ENCODE measurements at regions not wholly inside any gene's neighbourhood (a gene's known extent, or its start where the extent isn't known, plus 50 kb on each side); places are given as distances from the start of the nearest gene placed in this dataset.

DNA sequence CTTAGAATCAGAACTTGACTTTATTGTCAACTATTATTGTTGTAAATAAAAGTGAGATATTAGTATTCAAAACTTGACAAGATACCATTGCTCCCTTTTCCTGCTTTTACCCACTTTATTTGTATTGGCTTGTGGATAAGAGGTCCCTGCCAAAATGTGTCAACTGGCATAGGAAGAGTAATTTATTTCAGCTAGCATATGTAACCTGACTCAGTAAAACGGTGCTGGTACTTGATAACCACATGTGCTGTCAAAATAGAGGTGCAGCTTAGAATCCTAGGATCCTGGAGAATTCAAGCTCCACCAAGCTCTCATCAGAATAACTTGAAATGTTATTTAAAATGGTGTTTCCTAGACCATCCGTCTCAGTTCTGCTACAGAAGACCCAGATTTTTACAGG, 90.2 kb upstream of the TGFBR2 start:
- Histone ChIP-seq H3K27me3 (ENCODE audit: control insufficient read depth, insufficient read depth, low read length) (no peaks in the 10 kb centered on the region), H3K4me1 (ENCODE audit: control insufficient read depth, insufficient read depth, low read length) (no peaks in the 10 kb centered on the region; the same call in 1 of the 2 replicates), H3K36me3 (ENCODE audit: control insufficient read depth, insufficient read depth, low read length) (no peaks in the 10 kb centered on the region; the same call in 1 of the 2 replicates), H3K4me3 (ENCODE audit: low read depth in 2 of 2, low read length in 2 of 2) (no peak overlapping the region), H3K27ac (ENCODE audit: low read length) (no peak overlapping the region), H3K9me3 (ENCODE audit: control insufficient read depth, insufficient read depth, low read depth, low read length) (no peaks in the 10 kb centered on the region)
- in situ Hi-C loops (cut with HindIII; ENCODE audit: low pct_unique_long_range_greater_than_20kb, low sequenced_read_pairs): no loop called here
- ATAC-seq: no peak
- intact Hi-C loops (cut with micrococcal nuclease; ENCODE audit: unreplicated experiment): no loop called here
- ChIA-PET CTCF (no interaction called here), POLR2A (no interaction called here)
- BruUV-seq (replicated peaks): no TSS peak
- TF ChIP-seq, protein P1, sequence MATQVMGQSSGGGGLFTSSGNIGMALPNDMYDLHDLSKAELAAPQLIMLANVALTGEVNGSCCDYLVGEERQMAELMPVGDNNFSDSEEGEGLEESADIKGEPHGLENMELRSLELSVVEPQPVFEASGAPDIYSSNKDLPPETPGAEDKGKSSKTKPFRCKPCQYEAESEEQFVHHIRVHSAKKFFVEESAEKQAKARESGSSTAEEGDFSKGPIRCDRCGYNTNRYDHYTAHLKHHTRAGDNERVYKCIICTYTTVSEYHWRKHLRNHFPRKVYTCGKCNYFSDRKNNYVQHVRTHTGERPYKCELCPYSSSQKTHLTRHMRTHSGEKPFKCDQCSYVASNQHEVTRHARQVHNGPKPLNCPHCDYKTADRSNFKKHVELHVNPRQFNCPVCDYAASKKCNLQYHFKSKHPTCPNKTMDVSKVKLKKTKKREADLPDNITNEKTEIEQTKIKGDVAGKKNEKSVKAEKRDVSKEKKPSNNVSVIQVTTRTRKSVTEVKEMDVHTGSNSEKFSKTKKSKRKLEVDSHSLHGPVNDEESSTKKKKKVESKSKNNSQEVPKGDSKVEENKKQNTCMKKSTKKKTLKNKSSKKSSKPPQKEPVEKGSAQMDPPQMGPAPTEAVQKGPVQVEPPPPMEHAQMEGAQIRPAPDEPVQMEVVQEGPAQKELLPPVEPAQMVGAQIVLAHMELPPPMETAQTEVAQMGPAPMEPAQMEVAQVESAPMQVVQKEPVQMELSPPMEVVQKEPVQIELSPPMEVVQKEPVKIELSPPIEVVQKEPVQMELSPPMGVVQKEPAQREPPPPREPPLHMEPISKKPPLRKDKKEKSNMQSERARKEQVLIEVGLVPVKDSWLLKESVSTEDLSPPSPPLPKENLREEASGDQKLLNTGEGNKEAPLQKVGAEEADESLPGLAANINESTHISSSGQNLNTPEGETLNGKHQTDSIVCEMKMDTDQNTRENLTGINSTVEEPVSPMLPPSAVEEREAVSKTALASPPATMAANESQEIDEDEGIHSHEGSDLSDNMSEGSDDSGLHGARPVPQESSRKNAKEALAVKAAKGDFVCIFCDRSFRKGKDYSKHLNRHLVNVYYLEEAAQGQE (IDR thresholded peaks at IDR 0.05; ENCODE audit: insufficient read depth in 1 of 2, low read depth in 2 of 2, low read length in 1 of 2): no peak
- TF ChIP-seq TCF7L2 (IDR thresholded peaks at IDR 0.05; ENCODE audit: low read depth, low read length): no peak
- TF ChIP-seq CTCF (IDR thresholded peaks at IDR 0.05): no peak
- no peak for TF ChIP-seq SIN3A (IDR thresholded peaks at IDR 0.05; ENCODE audit: borderline replicate concordance, insufficient read depth, low read depth, low read length)
- no peak for TF ChIP-seq POLR2AphosphoS5 (IDR thresholded peaks at IDR 0.05; ENCODE audit: low read depth, low read length)
- no peak for DNase-seq (ENCODE audit: low read depth, low spot score)

DNA sequence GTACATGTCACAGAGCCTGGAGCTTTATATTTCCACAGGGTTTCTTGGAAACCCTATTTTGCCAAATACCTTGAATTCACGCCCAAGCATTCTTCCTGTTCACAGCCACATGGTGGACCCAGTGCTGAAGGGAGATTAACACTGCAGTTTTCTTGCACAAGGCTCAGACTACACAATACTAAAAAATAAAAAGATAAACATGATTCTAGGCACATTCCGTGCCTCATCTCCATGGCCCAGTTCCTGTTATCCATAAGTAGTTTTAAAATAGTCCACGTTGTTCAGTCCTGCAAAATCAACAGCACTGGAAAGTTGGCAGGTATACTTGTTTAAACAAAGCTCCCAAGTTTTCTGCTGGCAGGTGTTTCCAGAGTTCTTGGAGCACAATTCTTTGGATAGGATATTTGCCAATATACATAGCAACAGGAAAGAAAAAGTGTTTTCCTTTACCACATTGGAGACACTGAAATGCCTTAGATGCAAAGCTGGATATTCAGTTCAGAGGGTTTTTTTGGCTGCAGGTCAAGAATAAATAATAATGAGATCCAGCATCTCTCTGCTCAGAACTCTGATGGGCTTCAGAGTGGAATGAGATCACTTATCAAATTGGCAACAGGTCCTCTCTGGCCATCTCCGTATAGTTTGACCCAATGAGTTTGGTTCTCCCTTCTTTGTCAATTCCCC, 88.1 kb upstream of the TGFBR2 start:
- in situ Hi-C loops (cut with HindIII; ENCODE audit: low pct_unique_long_range_greater_than_20kb, low sequenced_read_pairs): no loop called here
- TF ChIP-seq, protein P1 (IDR thresholded peaks at IDR 0.05; ENCODE audit: insufficient read depth in 1 of 2, low read depth in 2 of 2, low read length in 1 of 2): no peak
- TF ChIP-seq POLR2AphosphoS5 (IDR thresholded peaks at IDR 0.05; ENCODE audit: low read depth, low read length) (no peak), CTCF (IDR thresholded peaks at IDR 0.05) (no peak), SIN3A (IDR thresholded peaks at IDR 0.05; ENCODE audit: borderline replicate concordance, insufficient read depth, low read depth, low read length) (no peak), TCF7L2 (IDR thresholded peaks at IDR 0.05; ENCODE audit: low read depth, low read length) (no peak)
- POLR2A ChIA-PET: no interaction called here
- DNase-seq (ENCODE audit: low read depth, low spot score): no peak
- H3K4me1 ChIP-seq (ENCODE audit: control insufficient read depth, insufficient read depth, low read length): no peaks in the 10 kb centered on the region; the same call in 1 of the 2 replicates
- no peak for ATAC-seq
- no peak overlapping the region for H3K4me3 ChIP-seq (ENCODE audit: low read depth in 2 of 2, low read length in 2 of 2)
- no peaks in the 10 kb centered on the region; the same call in 1 of the 2 replicates for H3K36me3 ChIP-seq (ENCODE audit: control insufficient read depth, insufficient read depth, low read length)
- no peak overlapping the region for H3K27ac ChIP-seq (ENCODE audit: low read length)
- intact Hi-C loops (cut with micrococcal nuclease; ENCODE audit: unreplicated experiment): no loop called here
- no peaks in the 10 kb centered on the region for H3K9me3 ChIP-seq (ENCODE audit: control insufficient read depth, insufficient read depth, low read depth, low read length)
- no TSS peak for BruUV-seq (replicated peaks)
- no peaks in the 10 kb centered on the region for H3K27me3 ChIP-seq (ENCODE audit: control insufficient read depth, insufficient read depth, low read length)
- CTCF ChIA-PET: interaction anchor here (0.6 kb wide), 1 partner anchor 1251 kb away, joined by 4 read pairs; no protein-coding TSS in a partner anchor

All from Panc1 (cell line).